Neutrophil (primary cell): ENCODE measurements at regions not wholly inside any gene's neighbourhood (a gene's known extent, or its start where the extent isn't known, plus 50 kb on each side); places are given as distances from the start of the nearest gene placed in this dataset.
A peak's percentile ranks its signal among the peaks of the same experiment; 100 is the strongest.

ENCODE experiments used
- H3K27ac ChIP-seq: fragments of 200-600 bp; sonication (generic); 2 replicates; pipeline ENCODE4 v1.5.1; 2016; ENCODE audit warnings: mild to moderate bottlenecking, moderate library complexity
- H3K27me3 ChIP-seq: fragments of 200-600 bp; sonication (generic); 2 replicates; pipeline ENCODE4 v1.6.0; 2016; ENCODE audit warnings: mild to moderate bottlenecking
- H3K36me3 ChIP-seq: fragments of 200-600 bp; sonication (generic); 2 replicates; pipeline ENCODE4 v1.5.1; 2017
- H3K4me1 ChIP-seq, 2 experiments: fragments of 200-600 bp in 1 of 2; sonication (generic) in 1 of 2; 1 replicate in 1 of 2; 2 replicates in 1 of 2; pipeline versions ENCODE4 v1.5.1 to v1.6.1; 2013 to 2016; ENCODE audit warnings: low read depth in 1 of 2, low read length in 1 of 2, mild to moderate bottlenecking in 1 of 2, moderate library complexity in 1 of 2; ENCODE audit not compliant: control insufficient read depth in 1 of 2, insufficient read depth in 1 of 2
- H3K4me3 ChIP-seq, 2 experiments: fragments of 200-600 bp in 1 of 2; sonication (generic) in 1 of 2; 1 replicate in 1 of 2; 2 replicates in 1 of 2; pipeline ENCODE4 v1.5.1; 2013 to 2016; ENCODE audit warnings: low read depth in 1 of 2, low read length in 1 of 2, mild to moderate bottlenecking in 1 of 2, moderate library complexity in 1 of 2
- H3K9me3 ChIP-seq: fragments of 200-600 bp; sonication (generic); 2 replicates; pipeline ENCODE4 v1.5.1; 2016
- TF ChIP-seq, protein P1 (sequence below): fragments of 200-600 bp; sonication (generic); IDR thresholded peaks from 2 replicates; pipeline ENCODE4 v1.5.1; 2016; ENCODE audit warnings: antibody characterized with exemption

DNA sequence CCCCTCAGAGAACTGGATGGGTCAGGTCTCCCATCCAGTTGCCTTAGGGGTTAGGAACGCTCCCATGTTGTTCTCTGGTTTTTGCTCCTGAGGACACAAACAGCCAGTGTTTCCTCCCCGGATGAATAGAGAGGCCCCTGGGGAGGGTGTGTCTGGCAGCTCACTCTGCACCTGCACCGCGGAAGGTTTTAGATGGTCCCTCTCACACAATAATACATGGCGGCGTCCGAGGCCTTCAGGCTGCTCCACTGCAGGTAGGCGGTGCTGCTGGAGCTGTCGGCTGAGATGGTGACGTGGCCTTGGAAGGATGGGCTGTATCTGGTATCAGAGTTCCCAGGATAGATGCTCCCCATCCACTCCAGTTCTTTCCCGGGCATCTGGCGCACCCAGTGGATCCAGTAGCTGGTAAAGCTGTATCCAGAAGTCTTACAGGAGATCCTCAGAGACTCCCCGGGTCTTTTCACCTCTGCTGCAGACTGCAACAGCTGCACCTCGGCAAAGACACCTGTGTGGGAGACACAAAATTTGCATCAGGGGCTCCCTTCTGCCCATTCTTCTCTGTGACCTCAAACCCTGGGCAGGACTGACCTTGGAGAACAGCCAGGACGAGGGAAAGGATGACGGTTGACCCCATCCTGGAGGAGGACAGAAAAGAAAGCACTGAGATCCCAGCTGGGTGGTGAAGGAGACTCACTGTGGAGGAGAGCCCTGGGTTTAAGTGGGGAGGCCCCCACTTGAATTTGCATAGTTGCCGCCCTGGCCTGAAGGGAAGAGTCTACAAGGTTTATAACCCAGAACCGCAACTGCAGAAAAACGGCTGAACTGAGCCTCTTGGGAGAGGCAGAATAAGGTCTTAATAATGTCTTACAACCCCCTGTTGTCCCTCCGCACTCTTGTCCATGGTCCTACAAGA is 1324.8 kb downstream of the TMEM121 start:
- Histone ChIP-seq H3K4me1 (peaks cover 1 to 5% of the 10 kb centered on the region in 2 experiments), H3K9me3 (no peaks in the 10 kb centered on the region), H3K4me3 (no peak overlapping the region), H3K27me3 (no peaks in the 10 kb centered on the region), H3K36me3 (peaks cover 6% of the 10 kb centered on the region), H3K27ac (no peak overlapping the region)
- TF ChIP-seq, protein P1, sequence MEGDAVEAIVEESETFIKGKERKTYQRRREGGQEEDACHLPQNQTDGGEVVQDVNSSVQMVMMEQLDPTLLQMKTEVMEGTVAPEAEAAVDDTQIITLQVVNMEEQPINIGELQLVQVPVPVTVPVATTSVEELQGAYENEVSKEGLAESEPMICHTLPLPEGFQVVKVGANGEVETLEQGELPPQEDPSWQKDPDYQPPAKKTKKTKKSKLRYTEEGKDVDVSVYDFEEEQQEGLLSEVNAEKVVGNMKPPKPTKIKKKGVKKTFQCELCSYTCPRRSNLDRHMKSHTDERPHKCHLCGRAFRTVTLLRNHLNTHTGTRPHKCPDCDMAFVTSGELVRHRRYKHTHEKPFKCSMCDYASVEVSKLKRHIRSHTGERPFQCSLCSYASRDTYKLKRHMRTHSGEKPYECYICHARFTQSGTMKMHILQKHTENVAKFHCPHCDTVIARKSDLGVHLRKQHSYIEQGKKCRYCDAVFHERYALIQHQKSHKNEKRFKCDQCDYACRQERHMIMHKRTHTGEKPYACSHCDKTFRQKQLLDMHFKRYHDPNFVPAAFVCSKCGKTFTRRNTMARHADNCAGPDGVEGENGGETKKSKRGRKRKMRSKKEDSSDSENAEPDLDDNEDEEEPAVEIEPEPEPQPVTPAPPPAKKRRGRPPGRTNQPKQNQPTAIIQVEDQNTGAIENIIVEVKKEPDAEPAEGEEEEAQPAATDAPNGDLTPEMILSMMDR: no peak

DNA sequence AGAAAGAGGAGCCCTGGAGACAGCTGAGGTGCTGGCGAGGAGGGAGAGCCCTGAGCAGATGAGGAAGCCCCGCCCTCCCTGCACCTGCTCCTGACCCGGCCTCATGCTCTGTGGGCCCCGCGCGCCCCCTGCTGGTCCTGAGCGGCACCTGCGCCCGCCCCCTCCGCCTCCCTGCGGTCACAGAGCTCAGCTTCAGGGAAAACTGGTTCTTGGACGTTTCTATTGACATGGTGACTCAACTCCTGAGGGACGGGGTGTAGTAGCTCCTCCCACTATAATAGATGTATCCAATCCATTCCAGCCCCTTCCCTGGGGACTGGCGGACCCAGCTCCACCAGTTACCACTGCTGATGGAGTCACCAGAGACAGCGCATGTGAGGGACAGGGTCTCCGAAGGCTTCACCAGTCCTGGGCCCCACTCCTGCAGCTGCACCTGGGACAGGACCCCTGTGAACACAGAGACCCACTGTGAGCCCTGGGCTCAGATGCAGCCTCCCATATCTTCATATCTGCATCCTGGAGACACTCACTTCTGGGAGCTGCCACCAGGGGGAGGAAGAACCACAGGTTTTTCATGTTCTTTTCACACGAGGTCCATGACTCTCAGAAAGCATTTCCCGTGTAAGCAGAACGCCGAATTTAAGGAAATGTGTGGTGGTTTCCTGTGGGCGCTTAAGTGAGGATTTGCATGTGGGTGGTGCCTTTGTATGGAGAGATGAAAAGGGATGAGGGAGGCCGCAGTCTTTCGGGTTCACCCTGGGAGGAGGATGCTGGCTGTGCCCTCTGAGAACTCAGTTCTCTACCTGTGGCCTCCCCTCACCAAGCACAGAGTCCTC is 1346.4 kb downstream of the TMEM121 start:
- Histone ChIP-seq H3K4me3 (peak overlapping the region in 1 of 2 experiments; percentile 48), H3K27ac (peak overlapping the region; percentile 44)

DNA sequence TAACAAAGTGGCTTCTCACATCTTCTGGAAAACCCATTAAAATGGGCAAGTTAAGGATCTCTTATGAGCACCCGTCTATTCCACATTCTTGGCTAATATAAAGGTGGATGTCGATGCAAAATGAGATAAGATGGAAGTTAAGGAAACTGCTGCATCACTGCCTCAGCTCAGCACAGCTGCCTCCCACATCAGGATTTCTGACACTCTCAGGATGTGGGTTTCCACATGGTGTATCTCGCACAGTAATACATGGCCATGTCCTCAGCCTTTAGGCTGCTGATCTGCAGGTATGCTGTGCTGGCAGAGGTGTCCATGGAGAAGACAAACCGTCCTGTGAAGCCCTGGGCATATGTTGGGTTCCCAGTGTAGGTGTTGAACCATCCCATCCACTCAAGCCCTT is 1348.0 kb downstream of the TMEM121 start:
- TF ChIP-seq, protein P1: no peak
- Histone ChIP-seq H3K36me3 (no peaks in the 10 kb centered on the region), H3K27ac (no peak overlapping the region), H3K4me1 (peaks cover 22 to 38% of the 10 kb centered on the region in 2 experiments), H3K27me3 (no peaks in the 10 kb centered on the region), H3K9me3 (no peaks in the 10 kb centered on the region), H3K4me3 (no peak overlapping the region)

More for the DNA sequence above, 1346.4 kb downstream of the TMEM121 start:
- TF ChIP-seq, protein P1: peak; percentile 93
- Histone ChIP-seq H3K4me1 (peaks cover 20 to 36% of the 10 kb centered on the region in 2 experiments), H3K36me3 (no peaks in the 10 kb centered on the region), H3K27me3 (no peaks in the 10 kb centered on the region), H3K9me3 (no peaks in the 10 kb centered on the region)

DNA sequence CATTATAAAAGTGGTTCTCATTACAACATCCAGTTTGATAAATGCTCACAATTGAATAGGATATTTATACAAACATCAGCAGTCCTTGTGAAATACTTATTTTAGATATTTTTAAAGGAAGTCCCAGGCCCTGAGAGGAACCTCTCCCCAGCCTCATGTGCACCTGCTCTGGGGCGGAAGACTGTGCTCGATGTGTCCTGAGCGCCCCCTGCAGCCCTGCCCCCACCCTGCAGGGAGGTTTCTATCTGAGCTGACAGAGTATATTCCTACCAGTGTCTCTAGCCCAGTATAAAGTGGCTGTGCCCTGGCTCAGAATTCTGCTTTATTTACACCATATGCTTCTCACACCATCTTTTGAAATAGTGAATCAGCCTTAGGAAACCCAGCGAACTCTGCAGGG is 1349.1 kb downstream of the TMEM121 start:
- Histone ChIP-seq H3K4me1 (peaks cover 22 to 38% of the 10 kb centered on the region in 2 experiments), H3K4me3 (no peak overlapping the region), H3K36me3 (no peaks in the 10 kb centered on the region), H3K27me3 (no peaks in the 10 kb centered on the region), H3K9me3 (no peaks in the 10 kb centered on the region), H3K27ac (no peak overlapping the region)
- TF ChIP-seq, protein P1: peak; percentile 46

DNA sequence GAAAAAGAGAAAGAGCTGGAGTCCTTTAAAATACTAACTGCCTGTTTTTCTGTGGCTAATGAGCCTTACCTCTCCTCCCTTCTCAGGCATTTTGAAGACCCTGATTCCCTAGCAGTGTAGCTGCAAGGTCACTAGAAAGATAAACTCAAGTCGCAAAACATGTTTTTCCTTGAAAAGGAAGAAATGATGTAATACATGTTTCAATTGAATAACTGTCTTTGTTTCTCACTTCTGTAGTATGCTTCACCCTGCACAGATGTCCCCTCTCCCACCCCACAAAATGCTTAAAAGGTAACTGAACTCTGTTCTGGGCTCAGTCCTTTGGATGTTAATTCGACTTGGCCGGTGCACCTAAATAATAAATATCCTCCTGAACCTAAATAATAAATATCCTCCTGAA is 1350.3 kb downstream of the TMEM121 start:
- Histone ChIP-seq H3K9me3 (no peaks in the 10 kb centered on the region), H3K36me3 (no peaks in the 10 kb centered on the region), H3K27me3 (no peaks in the 10 kb centered on the region), H3K27ac (no peak overlapping the region), H3K4me3 (no peak overlapping the region), H3K4me1 (peaks cover 22 to 38% of the 10 kb centered on the region in 2 experiments)
- TF ChIP-seq, protein P1: no peak
